ENCODE measurements at regions not wholly inside any gene's neighbourhood (a gene's known extent, or its start where the extent isn't known, plus 50 kb on each side); places are given as distances from the start of the nearest gene placed in this dataset.

GRCh38 chr9:36749461-36749860 lies 176.8 kb downstream of the MELK start:
- TF ChIP-seq CTCF (IDR thresholded peaks at IDR 0.05) = no peak
- TF ChIP-seq EZH2 (IDR thresholded peaks at IDR 0.05) = no peak
- no peak for TF ChIP-seq EZH2phosphoT487 (IDR thresholded peaks at IDR 0.05)

All from neural progenitor cell (in vitro differentiated cells).